22Rv1 (cell line): ENCODE measurements at regions not wholly inside any gene's neighbourhood (a gene's known extent, or its start where the extent isn't known, plus 50 kb on each side); places are given as distances from the start of the nearest gene placed in this dataset.

Experiments
- ZFX ChIP-seq: fragments of 450-650 bp; IDR thresholded peaks from 2 replicates; pipeline ENCODE4 v1.6.1; 2017; ENCODE audit warnings: antibody characterized with exemption, borderline replicate concordance
- TF ChIP-seq, protein P1 (sequence below): fragments of 450-650 bp; IDR thresholded peaks from 2 replicates; pipeline ENCODE4 v1.5.1; 2017; ENCODE audit warnings: mild to moderate bottlenecking

GRCh38 chr18:40956213-40956612, 998.8 kb upstream of the PIK3C3 start:
- TF ChIP-seq, protein P1, sequence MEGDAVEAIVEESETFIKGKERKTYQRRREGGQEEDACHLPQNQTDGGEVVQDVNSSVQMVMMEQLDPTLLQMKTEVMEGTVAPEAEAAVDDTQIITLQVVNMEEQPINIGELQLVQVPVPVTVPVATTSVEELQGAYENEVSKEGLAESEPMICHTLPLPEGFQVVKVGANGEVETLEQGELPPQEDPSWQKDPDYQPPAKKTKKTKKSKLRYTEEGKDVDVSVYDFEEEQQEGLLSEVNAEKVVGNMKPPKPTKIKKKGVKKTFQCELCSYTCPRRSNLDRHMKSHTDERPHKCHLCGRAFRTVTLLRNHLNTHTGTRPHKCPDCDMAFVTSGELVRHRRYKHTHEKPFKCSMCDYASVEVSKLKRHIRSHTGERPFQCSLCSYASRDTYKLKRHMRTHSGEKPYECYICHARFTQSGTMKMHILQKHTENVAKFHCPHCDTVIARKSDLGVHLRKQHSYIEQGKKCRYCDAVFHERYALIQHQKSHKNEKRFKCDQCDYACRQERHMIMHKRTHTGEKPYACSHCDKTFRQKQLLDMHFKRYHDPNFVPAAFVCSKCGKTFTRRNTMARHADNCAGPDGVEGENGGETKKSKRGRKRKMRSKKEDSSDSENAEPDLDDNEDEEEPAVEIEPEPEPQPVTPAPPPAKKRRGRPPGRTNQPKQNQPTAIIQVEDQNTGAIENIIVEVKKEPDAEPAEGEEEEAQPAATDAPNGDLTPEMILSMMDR, result no peak
- no peak for TF ChIP-seq ZFX
